Glutamatergic neuron (in vitro differentiated cells): ENCODE measurements at regions not wholly inside any gene's neighbourhood (a gene's known extent, or its start where the extent isn't known, plus 50 kb on each side); places are given as distances from the start of the nearest gene placed in this dataset.

Source experiments
- DNase-seq: peaks from one replicate; pipeline ENCODE4 v3.0.0; 2022
- H3K27ac Mint-ChIP-seq: one replicate; pipeline ENCODE4 v1.8.0; 2020; ENCODE audit warnings: mild to moderate bottlenecking, mixed read lengths, inconsistent platforms; ENCODE audit not compliant: unreplicated experiment
- H3K27me3 Mint-ChIP-seq: one replicate; pipeline ENCODE4 v1.8.0; 2020; ENCODE audit warnings: mild to moderate bottlenecking, moderate library complexity, mixed read lengths, inconsistent platforms; ENCODE audit not compliant: unreplicated experiment
- H3K36me3 Mint-ChIP-seq: one replicate; pipeline ENCODE4 v1.8.0; 2020; ENCODE audit warnings: mild to moderate bottlenecking, mixed read lengths, inconsistent platforms; ENCODE audit not compliant: unreplicated experiment
- H3K4me1 Mint-ChIP-seq: one replicate; pipeline ENCODE4 v1.8.0; 2020; ENCODE audit warnings: mild to moderate bottlenecking, low read depth, mixed read lengths, inconsistent platforms; ENCODE audit not compliant: unreplicated experiment
- H3K4me3 Mint-ChIP-seq: one replicate; pipeline ENCODE4 v1.8.0; 2020; ENCODE audit warnings: mild to moderate bottlenecking, mixed read lengths, inconsistent platforms; ENCODE audit not compliant: unreplicated experiment
- H3K9me3 Mint-ChIP-seq: one replicate; pipeline ENCODE4 v1.8.0; 2020; ENCODE audit warnings: mild to moderate bottlenecking, moderate library complexity, mixed read lengths, inconsistent platforms; ENCODE audit not compliant: unreplicated experiment
- TF ChIP-seq, protein P1 (sequence below): fragments of 200-600 bp; sonication (generic); IDR thresholded peaks from one replicate; pipeline ENCODE4 v1.5.0; 2021; ENCODE audit not compliant: partially characterized antibody, unreplicated experiment

- no peaks in the 10 kb centered on the region for H3K36me3 Mint-ChIP-seq
- H3K27me3 Mint-ChIP-seq: no peaks in the 10 kb centered on the region
- H3K4me3 Mint-ChIP-seq: no peak overlapping the region
- H3K4me1 Mint-ChIP-seq: peaks cover 34% of the 10 kb centered on the region
- TF ChIP-seq, protein P1, sequence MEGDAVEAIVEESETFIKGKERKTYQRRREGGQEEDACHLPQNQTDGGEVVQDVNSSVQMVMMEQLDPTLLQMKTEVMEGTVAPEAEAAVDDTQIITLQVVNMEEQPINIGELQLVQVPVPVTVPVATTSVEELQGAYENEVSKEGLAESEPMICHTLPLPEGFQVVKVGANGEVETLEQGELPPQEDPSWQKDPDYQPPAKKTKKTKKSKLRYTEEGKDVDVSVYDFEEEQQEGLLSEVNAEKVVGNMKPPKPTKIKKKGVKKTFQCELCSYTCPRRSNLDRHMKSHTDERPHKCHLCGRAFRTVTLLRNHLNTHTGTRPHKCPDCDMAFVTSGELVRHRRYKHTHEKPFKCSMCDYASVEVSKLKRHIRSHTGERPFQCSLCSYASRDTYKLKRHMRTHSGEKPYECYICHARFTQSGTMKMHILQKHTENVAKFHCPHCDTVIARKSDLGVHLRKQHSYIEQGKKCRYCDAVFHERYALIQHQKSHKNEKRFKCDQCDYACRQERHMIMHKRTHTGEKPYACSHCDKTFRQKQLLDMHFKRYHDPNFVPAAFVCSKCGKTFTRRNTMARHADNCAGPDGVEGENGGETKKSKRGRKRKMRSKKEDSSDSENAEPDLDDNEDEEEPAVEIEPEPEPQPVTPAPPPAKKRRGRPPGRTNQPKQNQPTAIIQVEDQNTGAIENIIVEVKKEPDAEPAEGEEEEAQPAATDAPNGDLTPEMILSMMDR: no peak
- no peak overlapping the region for H3K27ac Mint-ChIP-seq
- H3K9me3 Mint-ChIP-seq: no peaks in the 10 kb centered on the region
- DNase-seq: no peak
These were observed 78.0 kb downstream of the RCN1 start for GRCh38 chr11:32168924-32169323.

- H3K27me3 Mint-ChIP-seq: no peaks in the 10 kb centered on the region
- no peaks in the 10 kb centered on the region for H3K36me3 Mint-ChIP-seq
- no peaks in the 10 kb centered on the region for H3K9me3 Mint-ChIP-seq
- H3K4me3 Mint-ChIP-seq: no peak overlapping the region
- TF ChIP-seq, protein P1: no peak
- no peak for DNase-seq
- peaks cover 38% of the 10 kb centered on the region for H3K4me1 Mint-ChIP-seq
- H3K27ac Mint-ChIP-seq: no peak overlapping the region
These were observed 80.6 kb downstream of the RCN1 start for GRCh38 chr11:32171445-32171844.

DNA sequence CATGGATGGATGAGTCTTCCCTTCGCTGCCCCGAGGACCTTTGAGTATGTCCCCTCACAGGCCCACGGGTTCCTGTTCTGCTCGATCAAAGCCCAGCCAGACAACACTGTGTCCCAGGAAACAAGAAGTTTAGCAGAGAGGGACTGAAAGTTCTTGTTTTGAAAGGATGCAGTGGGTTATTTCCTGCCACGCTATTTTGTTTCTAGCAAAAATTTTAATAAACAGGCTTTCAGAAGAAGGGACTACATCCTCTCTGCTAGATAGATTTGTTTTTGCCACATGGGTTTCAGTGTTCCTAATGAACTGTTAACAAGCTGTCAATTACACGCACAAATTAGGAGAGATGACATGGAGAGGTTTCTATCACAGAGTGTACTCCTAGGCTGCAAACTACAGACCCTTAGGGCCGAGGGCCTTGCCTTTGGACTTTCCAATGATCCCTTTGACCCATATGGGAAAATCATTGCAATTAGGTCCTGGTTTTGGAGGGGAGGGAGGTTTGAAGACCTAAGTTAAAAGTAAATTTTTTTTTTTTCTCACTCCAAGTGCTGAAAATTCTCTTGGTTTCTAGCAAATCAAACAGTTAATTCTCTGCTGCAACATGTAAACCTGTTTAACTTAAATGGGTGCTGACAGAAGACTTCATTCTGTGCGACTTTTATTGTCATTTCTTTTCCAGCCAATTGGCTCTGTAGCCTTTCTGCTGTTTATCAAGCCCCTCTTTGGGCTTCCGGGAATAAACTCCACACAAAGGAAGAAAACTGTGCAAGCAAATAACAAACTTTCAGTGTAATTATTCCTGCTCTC lies 81.4 kb downstream of the RCN1 start:
- Mint-ChIP-seq H3K9me3 (no peaks in the 10 kb centered on the region), H3K36me3 (no peaks in the 10 kb centered on the region), H3K4me3 (no peak overlapping the region), H3K4me1 (peaks cover 38% of the 10 kb centered on the region), H3K27me3 (peaks cover 2% of the 10 kb centered on the region), H3K27ac (no peak overlapping the region)
- TF ChIP-seq, protein P1: no peak
- no peak for DNase-seq

DNA sequence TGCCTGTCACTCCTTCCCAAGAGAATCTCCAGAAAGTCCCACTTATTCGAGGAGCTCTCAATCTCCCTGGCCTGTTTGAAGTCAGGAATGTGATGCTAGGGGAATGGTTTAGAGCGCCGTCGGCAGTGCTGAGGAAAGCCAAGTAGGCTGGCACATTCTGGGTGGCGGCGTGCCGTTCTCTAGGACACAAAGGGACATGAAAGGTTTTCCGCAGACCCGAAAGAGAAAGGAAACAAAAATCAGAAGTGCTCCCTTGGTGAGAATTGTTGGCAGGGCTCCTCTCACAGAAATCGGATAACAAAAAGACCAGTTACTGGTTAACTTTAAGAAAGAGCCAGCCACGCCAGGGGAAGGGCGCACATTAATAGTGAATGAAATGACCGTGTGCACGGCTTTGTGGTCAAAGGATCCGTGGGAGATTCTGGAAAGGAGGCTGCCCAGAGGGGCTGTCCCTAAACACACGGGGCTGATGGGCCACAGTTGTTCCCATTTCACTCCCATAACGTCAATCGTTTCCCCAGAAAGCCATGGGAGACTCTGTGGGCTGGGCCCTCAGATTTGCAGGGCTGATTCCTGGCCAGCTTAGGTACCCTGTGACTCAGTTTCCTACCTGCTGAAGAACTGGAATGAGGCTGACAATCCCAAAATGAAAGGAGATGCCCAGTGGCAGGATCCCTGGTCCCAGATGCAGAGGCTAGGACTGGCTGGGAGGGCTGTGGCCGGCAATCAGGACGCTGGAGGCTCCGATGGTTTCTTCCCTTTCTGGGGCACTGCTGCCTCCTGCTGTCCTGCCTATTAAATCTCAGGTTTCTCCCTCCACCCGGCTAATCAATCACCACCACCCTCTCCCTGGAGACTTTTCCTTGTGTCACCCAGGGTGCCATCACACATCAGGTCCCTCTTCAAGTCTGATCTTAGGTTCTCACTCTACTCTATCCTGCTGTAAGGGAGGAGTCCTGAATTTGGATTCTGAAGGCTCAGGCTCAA lies 82.3 kb downstream of the RCN1 start:
- Mint-ChIP-seq H3K36me3 (no peaks in the 10 kb centered on the region), H3K4me1 (peaks cover 38% of the 10 kb centered on the region), H3K27me3 (peaks cover 2% of the 10 kb centered on the region), H3K9me3 (no peaks in the 10 kb centered on the region), H3K27ac (no peak overlapping the region), H3K4me3 (no peak overlapping the region)
- TF ChIP-seq, protein P1: peak; percentile 60
- DNase-seq: peak; percentile 82

DNA sequence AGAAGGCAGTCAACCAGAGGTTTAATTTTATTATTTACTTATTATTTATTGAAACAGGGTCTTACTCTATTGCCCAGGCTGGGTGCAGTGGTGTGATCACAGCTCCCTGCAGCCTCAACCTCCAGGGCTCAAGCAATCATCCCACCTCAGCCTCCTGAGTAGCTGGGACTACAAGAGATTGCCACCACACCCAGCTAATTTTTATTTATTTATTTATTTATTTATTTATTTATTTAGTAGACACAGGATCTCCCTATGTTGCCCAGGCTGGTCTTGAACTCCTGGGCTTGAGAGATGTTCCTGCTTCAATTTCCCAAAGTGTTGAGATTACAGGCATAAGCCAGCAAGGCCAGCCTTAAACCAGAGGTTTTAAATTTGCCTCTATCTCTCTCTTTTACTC lies 83.1 kb downstream of the RCN1 start:
- Mint-ChIP-seq H3K27me3 (peaks cover 2% of the 10 kb centered on the region), H3K9me3 (no peaks in the 10 kb centered on the region), H3K4me1 (peaks cover 35% of the 10 kb centered on the region), H3K4me3 (no peak overlapping the region), H3K27ac (no peak overlapping the region), H3K36me3 (no peaks in the 10 kb centered on the region)
- no peak for DNase-seq
- TF ChIP-seq, protein P1: no peak
